ENCODE measurements at regions not wholly inside any gene's neighbourhood (a gene's known extent, or its start where the extent isn't known, plus 50 kb on each side); places are given as distances from the start of the nearest gene placed in this dataset.

- Histone ChIP-seq H3K18ac (ENCODE audit: low read length) (no peak overlapping the region), H2AK5ac (ENCODE audit: low read length) (no peak overlapping the region), H2BK120ac (ENCODE audit: insufficient read depth, low read length, poor library complexity) (no peak overlapping the region), H3K23ac (ENCODE audit: low read length) (no peak overlapping the region), H3K4me2 (ENCODE audit: low read length) (no peak overlapping the region), H2AFZ (ENCODE audit: insufficient read depth, low read length, poor library complexity) (no peak overlapping the region), H4K12ac (ENCODE audit: low read depth, low read length) (no peak overlapping the region), H2BK12ac (ENCODE audit: low read length) (no peak overlapping the region), H3K79me1 (ENCODE audit: low read length) (no peaks in the 10 kb centered on the region), H4K91ac (ENCODE audit: low read depth, low read length) (no peak overlapping the region), H3K9ac (ENCODE audit: low read length) (no peak overlapping the region), H3K14ac (ENCODE audit: low read length) (no peak overlapping the region), H3K9me3 (ENCODE audit: insufficient read depth, low read depth, low read length) (peaks cover 2% of the 10 kb centered on the region), H4K8ac (ENCODE audit: low read depth, low read length) (no peak overlapping the region), H2BK5ac (ENCODE audit: low read depth, low read length, poor library complexity) (no peak overlapping the region), H3K79me2 (ENCODE audit: control insufficient read depth, insufficient read depth, low read length, poor library complexity) (no peaks in the 10 kb centered on the region), H3K27ac (ENCODE audit: low read depth, low read length) (no peak overlapping the region), H3K4ac (ENCODE audit: low read depth, low read length) (no peak overlapping the region), H3K27me3 (ENCODE audit: insufficient read depth, low read length) (no peaks in the 10 kb centered on the region), H3K4me3 (ENCODE audit: low read depth, low read length) (no peak overlapping the region), H3K36me3 (ENCODE audit: control insufficient read depth in 1 of 2, insufficient read depth in 2 of 2, low read length in 2 of 2) (no peaks in the 10 kb centered on the region), H3K4me1 (ENCODE audit: control insufficient read depth in 1 of 2, insufficient read depth in 2 of 2, low read length in 2 of 2) (no peaks in the 10 kb centered on the region)
- peak in 1 of 2 donors; percentile 11 for DNase-seq
- no CpG with 5 or more reads among the region's 5 CpGs for WGBS (ENCODE audit: extremely low coverage, insufficient coverage, insufficient read length)
Measured at GRCh38 chr4:133584714-133585113, 435.6 kb downstream of the PCDH10 start.

DNA sequence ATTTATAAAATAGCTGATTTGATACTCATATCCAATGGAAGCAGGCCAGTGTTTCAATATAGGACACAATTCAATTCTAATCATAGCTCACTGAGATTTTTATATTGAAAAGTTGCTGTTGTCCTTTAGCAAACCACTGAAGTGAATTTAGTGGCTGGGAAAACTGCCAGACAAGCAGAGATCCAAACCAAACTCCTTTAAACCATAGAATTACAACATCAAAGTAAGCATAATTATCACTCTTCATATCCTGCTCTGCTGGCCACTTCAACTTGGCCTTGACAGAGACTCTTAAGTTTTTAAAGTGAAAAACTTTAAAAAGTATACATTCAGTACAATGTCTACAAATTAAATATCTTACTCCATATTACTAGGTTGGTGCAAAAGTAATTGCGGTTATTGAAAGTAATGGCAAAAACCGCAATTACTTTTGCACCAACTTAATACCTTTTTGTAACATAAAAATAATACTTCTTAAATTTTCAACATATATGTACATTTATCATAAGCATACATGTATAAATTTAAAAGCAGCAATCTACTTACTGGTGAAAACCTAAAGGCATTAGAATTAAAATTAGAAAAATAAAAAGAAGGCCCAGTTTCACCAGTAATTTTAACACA is 433.0 kb downstream of the PCDH10 start:
- no CpG with 5 or more reads among the region's 2 CpGs for WGBS (ENCODE audit: extremely low coverage, insufficient coverage, insufficient read length)

GRCh38 chr4:133574248-133574647 is 425.2 kb downstream of the PCDH10 start:
- Histone ChIP-seq H2AFZ (ENCODE audit: insufficient read depth, low read length, poor library complexity) (no peak overlapping the region), H2BK120ac (ENCODE audit: insufficient read depth, low read length, poor library complexity) (no peak overlapping the region)

More for the DNA sequence above, 433.0 kb downstream of the PCDH10 start:
- no peak overlapping the region for H3K23ac ChIP-seq (ENCODE audit: low read length)
- H4K91ac ChIP-seq (ENCODE audit: low read depth, low read length): no peak overlapping the region
- no peaks in the 10 kb centered on the region for H3K36me3 ChIP-seq (ENCODE audit: control insufficient read depth in 1 of 2, insufficient read depth in 2 of 2, low read length in 2 of 2)
- no peak overlapping the region for H3K14ac ChIP-seq (ENCODE audit: low read length)
- H3K9ac ChIP-seq (ENCODE audit: low read length): no peak overlapping the region
- no peak overlapping the region for H2BK5ac ChIP-seq (ENCODE audit: low read depth, low read length, poor library complexity)
- no peak overlapping the region for H3K18ac ChIP-seq (ENCODE audit: low read length)
- no peaks in the 10 kb centered on the region for H3K79me1 ChIP-seq (ENCODE audit: low read length)
- no peak overlapping the region for H3K4me2 ChIP-seq (ENCODE audit: low read length)
- DNase-seq: no peak
- no peak overlapping the region for H4K8ac ChIP-seq (ENCODE audit: low read depth, low read length)
- no peak overlapping the region for H3K27ac ChIP-seq (ENCODE audit: low read depth, low read length)
- H2AK5ac ChIP-seq (ENCODE audit: low read length): no peak overlapping the region
- no peak overlapping the region for H4K12ac ChIP-seq (ENCODE audit: low read depth, low read length)
- no peak overlapping the region for H3K4me3 ChIP-seq (ENCODE audit: low read depth, low read length)
- no peak overlapping the region for H2BK120ac ChIP-seq (ENCODE audit: insufficient read depth, low read length, poor library complexity)
- H3K4ac ChIP-seq (ENCODE audit: low read depth, low read length): no peak overlapping the region
- H2AFZ ChIP-seq (ENCODE audit: insufficient read depth, low read length, poor library complexity): no peak overlapping the region
- H3K4me1 ChIP-seq (ENCODE audit: control insufficient read depth in 1 of 2, insufficient read depth in 2 of 2, low read length in 2 of 2): no peaks in the 10 kb centered on the region
- peaks cover 2% of the 10 kb centered on the region for H3K9me3 ChIP-seq (ENCODE audit: insufficient read depth, low read depth, low read length)
- no peak overlapping the region for H2BK12ac ChIP-seq (ENCODE audit: low read length)
- H3K27me3 ChIP-seq (ENCODE audit: insufficient read depth, low read length): no peaks in the 10 kb centered on the region
- H3K79me2 ChIP-seq (ENCODE audit: control insufficient read depth, insufficient read depth, low read length, poor library complexity): no peaks in the 10 kb centered on the region

GRCh38 chr4:133565379-133565778 is 416.3 kb downstream of the PCDH10 start:
- H2AK5ac ChIP-seq (ENCODE audit: low read length): no peak overlapping the region
- H3K79me2 ChIP-seq (ENCODE audit: control insufficient read depth, insufficient read depth, low read length, poor library complexity): no peaks in the 10 kb centered on the region
- peaks cover 2% of the 10 kb centered on the region for H3K9me3 ChIP-seq (ENCODE audit: insufficient read depth, low read depth, low read length)
- no peak overlapping the region for H2BK120ac ChIP-seq (ENCODE audit: insufficient read depth, low read length, poor library complexity)
- no peaks in the 10 kb centered on the region for H3K79me1 ChIP-seq (ENCODE audit: low read length)
- WGBS (ENCODE audit: extremely low coverage, insufficient coverage, insufficient read length): no CpG with 5 or more reads among the region's 1 CpG
- no peak overlapping the region for H2BK5ac ChIP-seq (ENCODE audit: low read depth, low read length, poor library complexity)
- no peaks in the 10 kb centered on the region for H3K4me1 ChIP-seq (ENCODE audit: control insufficient read depth in 1 of 2, insufficient read depth in 2 of 2, low read length in 2 of 2)
- H3K14ac ChIP-seq (ENCODE audit: low read length): no peak overlapping the region
- no peak overlapping the region for H3K18ac ChIP-seq (ENCODE audit: low read length)
- H3K27me3 ChIP-seq (ENCODE audit: insufficient read depth, low read length): no peaks in the 10 kb centered on the region
- no peak overlapping the region for H4K8ac ChIP-seq (ENCODE audit: low read depth, low read length)
- no peak overlapping the region for H3K27ac ChIP-seq (ENCODE audit: low read depth, low read length)
- H3K4ac ChIP-seq (ENCODE audit: low read depth, low read length): no peak overlapping the region
- no peak for DNase-seq
- no peak overlapping the region for H4K91ac ChIP-seq (ENCODE audit: low read depth, low read length)
- H2AFZ ChIP-seq (ENCODE audit: insufficient read depth, low read length, poor library complexity): no peak overlapping the region
- H3K9ac ChIP-seq (ENCODE audit: low read length): no peak overlapping the region
- H3K4me2 ChIP-seq (ENCODE audit: low read length): no peak overlapping the region
- no peak overlapping the region for H4K12ac ChIP-seq (ENCODE audit: low read depth, low read length)
- H3K4me3 ChIP-seq (ENCODE audit: low read depth, low read length): no peak overlapping the region
- H2BK12ac ChIP-seq (ENCODE audit: low read length): no peak overlapping the region
- H3K36me3 ChIP-seq (ENCODE audit: control insufficient read depth in 1 of 2, insufficient read depth in 2 of 2, low read length in 2 of 2): no peaks in the 10 kb centered on the region
- H3K23ac ChIP-seq (ENCODE audit: low read length): no peak overlapping the region

More at GRCh38 chr4:133574248-133574647, 425.2 kb downstream of the PCDH10 start:
- Histone ChIP-seq H4K12ac (ENCODE audit: low read depth, low read length) (no peak overlapping the region), H3K18ac (ENCODE audit: low read length) (no peak overlapping the region), H4K91ac (ENCODE audit: low read depth, low read length) (no peak overlapping the region), H3K79me1 (ENCODE audit: low read length) (no peaks in the 10 kb centered on the region), H3K9ac (ENCODE audit: low read length) (no peak overlapping the region), H3K36me3 (ENCODE audit: control insufficient read depth in 1 of 2, insufficient read depth in 2 of 2, low read length in 2 of 2) (no peaks in the 10 kb centered on the region), H2BK12ac (ENCODE audit: low read length) (no peak overlapping the region), H3K27ac (ENCODE audit: low read depth, low read length) (no peak overlapping the region), H3K23ac (ENCODE audit: low read length) (no peak overlapping the region), H3K4me1 (ENCODE audit: control insufficient read depth in 1 of 2, insufficient read depth in 2 of 2, low read length in 2 of 2) (no peaks in the 10 kb centered on the region), H3K14ac (ENCODE audit: low read length) (no peak overlapping the region), H3K9me3 (ENCODE audit: insufficient read depth, low read depth, low read length) (peaks cover 2% of the 10 kb centered on the region), H4K8ac (ENCODE audit: low read depth, low read length) (no peak overlapping the region), H3K4ac (ENCODE audit: low read depth, low read length) (no peak overlapping the region), H2BK5ac (ENCODE audit: low read depth, low read length, poor library complexity) (no peak overlapping the region), H2AK5ac (ENCODE audit: low read length) (no peak overlapping the region), H3K4me2 (ENCODE audit: low read length) (no peak overlapping the region), H3K27me3 (ENCODE audit: insufficient read depth, low read length) (no peaks in the 10 kb centered on the region), H3K4me3 (ENCODE audit: low read depth, low read length) (no peak overlapping the region), H3K79me2 (ENCODE audit: control insufficient read depth, insufficient read depth, low read length, poor library complexity) (no peaks in the 10 kb centered on the region)
- no CpG with 5 or more reads among the region's 1 CpG for WGBS (ENCODE audit: extremely low coverage, insufficient coverage, insufficient read length)
- no peak for DNase-seq
